HUES6 (cell line): ENCODE measurements at regions not wholly inside any gene's neighbourhood (a gene's known extent, or its start where the extent isn't known, plus 50 kb on each side); places are given as distances from the start of the nearest gene placed in this dataset.

Source experiments
- H3K27ac ChIP-seq: 2 replicates; pipeline ENCODE4 v1.7.0; 2013; ENCODE audit warnings: low read depth, mild to moderate bottlenecking, low read length, inconsistent platforms
- H3K27me3 ChIP-seq: 2 replicates; pipeline ENCODE4 v1.6.1; 2013; ENCODE audit warnings: low read length; ENCODE audit not compliant: control insufficient read depth, insufficient read depth
- H3K36me3 ChIP-seq: 2 replicates; pipeline ENCODE4 v1.6.1; 2013; ENCODE audit warnings: low read length; ENCODE audit not compliant: control insufficient read depth, insufficient read depth
- H3K4me1 ChIP-seq: 2 replicates; pipeline ENCODE4 v1.6.1; 2013; ENCODE audit warnings: low read length; ENCODE audit not compliant: control insufficient read depth, insufficient read depth
- H3K4me3 ChIP-seq: 2 replicates; pipeline ENCODE4 v1.5.1; 2013; ENCODE audit warnings: low read depth, low read length
- H3K9ac ChIP-seq: one replicate; pipeline ENCODE4 v1.6.1; 2013; ENCODE audit warnings: mild to moderate bottlenecking, low read length
- H3K9me3 ChIP-seq: 2 replicates; pipeline ENCODE4 v1.6.1; 2013; ENCODE audit warnings: low read depth, low read length; ENCODE audit not compliant: control insufficient read depth, insufficient read depth

DNA sequence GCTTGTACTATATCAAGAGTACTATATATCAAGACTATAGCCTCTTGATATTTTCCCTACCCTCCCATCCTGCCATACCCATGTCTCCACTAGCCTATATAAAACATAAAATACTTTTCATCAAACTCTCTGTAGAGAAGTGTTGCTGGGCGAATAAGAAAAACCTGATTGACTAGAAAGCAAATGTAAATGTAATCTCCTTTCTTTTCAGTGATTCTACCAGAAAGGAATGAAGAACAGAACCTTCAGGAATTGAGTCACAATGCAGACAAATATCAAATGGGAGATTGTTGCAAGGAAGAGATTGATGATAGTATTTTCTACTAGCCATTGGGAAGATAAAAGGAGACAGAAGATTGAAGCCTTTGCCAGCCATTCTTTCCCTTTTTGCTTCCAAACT, 89.2 kb downstream of the KCNRG start:
- no peak overlapping the region for H3K4me3 ChIP-seq
- 0 out of 2 replicates have a peak, but pooled peaks cover 4% of the 10 kb centered on the region for H3K9me3 ChIP-seq
- H3K9ac ChIP-seq: no peak overlapping the region
- peaks cover 22% of the 10 kb centered on the region for H3K4me1 ChIP-seq
- H3K27ac ChIP-seq: no peak overlapping the region
- H3K36me3 ChIP-seq: 0 out of 2 replicates have a peak, but pooled peaks cover 1% of the 10 kb centered on the region
- H3K27me3 ChIP-seq: no peaks in the 10 kb centered on the region

DNA sequence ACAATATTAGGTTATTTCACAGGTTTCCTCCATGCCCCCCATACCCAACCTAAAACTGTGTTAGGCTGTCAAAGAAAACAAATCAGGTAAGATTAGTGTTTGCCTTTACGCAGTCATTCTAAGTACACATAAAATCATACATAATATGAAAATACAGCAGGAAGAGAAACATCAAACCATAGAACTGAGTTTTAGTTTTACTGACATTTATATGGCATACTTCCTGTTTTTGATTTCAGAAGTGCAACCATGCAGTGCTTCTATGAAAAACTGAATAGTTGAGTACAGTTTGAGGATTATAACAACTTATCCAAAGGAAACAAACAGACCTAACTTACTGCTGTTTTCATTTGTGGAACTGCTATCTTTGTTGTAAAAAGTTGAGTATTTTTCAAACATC, 91.3 kb downstream of the KCNRG start:
- no peaks in the 10 kb centered on the region for H3K9me3 ChIP-seq
- peaks cover 22% of the 10 kb centered on the region for H3K4me1 ChIP-seq
- H3K9ac ChIP-seq: no peak overlapping the region
- H3K4me3 ChIP-seq: no peak overlapping the region
- no peak overlapping the region for H3K27ac ChIP-seq
- no peaks in the 10 kb centered on the region for H3K27me3 ChIP-seq
- no peaks in the 10 kb centered on the region for H3K36me3 ChIP-seq

DNA sequence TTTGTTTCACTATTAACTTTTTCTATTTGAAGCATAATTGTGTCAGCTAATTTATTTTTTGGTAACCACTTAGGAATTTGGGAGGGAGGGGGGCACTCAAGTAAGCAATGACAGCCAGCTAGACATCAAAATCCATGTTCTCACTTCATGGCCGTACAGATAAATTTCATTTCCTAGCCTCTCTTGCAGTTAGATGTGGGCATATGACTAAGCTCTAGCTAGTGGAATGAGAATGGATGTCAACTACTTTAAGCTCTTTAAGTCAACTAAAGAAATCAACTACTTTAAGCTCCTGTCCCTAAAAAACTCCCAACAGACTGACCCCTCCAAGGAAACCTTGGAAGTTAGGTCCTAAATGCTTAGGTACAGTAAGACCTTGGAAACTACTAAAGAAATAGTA, 92.0 kb downstream of the KCNRG start:
- H3K9ac ChIP-seq: no peak overlapping the region
- H3K4me3 ChIP-seq: no peak overlapping the region
- H3K4me1 ChIP-seq: peaks cover 22% of the 10 kb centered on the region
- no peaks in the 10 kb centered on the region for H3K9me3 ChIP-seq
- no peaks in the 10 kb centered on the region for H3K27me3 ChIP-seq
- no peaks in the 10 kb centered on the region for H3K36me3 ChIP-seq
- H3K27ac ChIP-seq: no peak overlapping the region

DNA sequence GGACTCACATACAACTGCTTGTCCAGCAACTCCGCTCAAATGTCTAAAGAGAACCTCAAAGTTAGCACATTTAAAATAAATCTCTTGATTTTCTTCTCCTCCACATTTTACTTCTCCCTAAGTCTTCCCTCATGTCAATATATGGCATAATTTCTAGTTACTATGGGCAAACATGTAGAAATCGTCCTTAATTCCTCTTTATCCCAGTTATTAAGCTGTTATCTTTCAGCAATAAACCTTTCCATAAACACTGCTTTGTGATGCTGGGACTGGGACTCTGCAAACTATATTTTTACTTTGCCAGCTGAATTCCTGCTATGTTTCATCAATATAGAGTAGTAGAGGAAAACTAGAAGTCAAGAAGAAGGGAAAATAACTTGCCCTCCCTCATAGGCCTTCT, 99.7 kb downstream of the KCNRG start:
- no peak overlapping the region for H3K27ac ChIP-seq
- no peak overlapping the region for H3K4me3 ChIP-seq
- H3K27me3 ChIP-seq: peaks cover 6% of the 10 kb centered on the region
- no peaks in the 10 kb centered on the region for H3K4me1 ChIP-seq
- H3K9me3 ChIP-seq: no peaks in the 10 kb centered on the region
- H3K36me3 ChIP-seq: no peaks in the 10 kb centered on the region
- no peak overlapping the region for H3K9ac ChIP-seq

DNA sequence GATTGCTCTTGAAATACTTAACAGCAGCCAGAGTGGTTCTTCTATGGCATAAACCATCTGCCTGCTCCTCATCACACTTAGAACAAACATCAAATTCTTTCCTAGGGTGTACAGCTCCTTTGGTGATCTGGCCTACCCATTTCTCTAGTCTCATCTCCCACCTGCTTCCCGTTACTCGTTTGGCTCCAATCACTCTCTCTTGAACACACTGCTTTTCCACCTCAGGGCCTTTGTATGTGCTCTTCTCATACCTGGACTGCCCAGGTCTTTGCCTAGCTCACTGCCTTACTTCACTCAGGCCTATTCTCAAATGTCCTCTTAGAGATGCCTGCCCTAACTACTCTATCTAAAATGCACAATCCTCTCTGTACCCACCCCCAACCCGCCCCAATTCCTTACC, 100.5 kb downstream of the KCNRG start:
- peaks cover 14% of the 10 kb centered on the region for H3K27me3 ChIP-seq
- H3K36me3 ChIP-seq: no peaks in the 10 kb centered on the region
- H3K27ac ChIP-seq: no peak overlapping the region
- H3K4me3 ChIP-seq: no peak overlapping the region
- no peak overlapping the region for H3K9ac ChIP-seq
- H3K4me1 ChIP-seq: no peaks in the 10 kb centered on the region
- no peaks in the 10 kb centered on the region for H3K9me3 ChIP-seq

DNA sequence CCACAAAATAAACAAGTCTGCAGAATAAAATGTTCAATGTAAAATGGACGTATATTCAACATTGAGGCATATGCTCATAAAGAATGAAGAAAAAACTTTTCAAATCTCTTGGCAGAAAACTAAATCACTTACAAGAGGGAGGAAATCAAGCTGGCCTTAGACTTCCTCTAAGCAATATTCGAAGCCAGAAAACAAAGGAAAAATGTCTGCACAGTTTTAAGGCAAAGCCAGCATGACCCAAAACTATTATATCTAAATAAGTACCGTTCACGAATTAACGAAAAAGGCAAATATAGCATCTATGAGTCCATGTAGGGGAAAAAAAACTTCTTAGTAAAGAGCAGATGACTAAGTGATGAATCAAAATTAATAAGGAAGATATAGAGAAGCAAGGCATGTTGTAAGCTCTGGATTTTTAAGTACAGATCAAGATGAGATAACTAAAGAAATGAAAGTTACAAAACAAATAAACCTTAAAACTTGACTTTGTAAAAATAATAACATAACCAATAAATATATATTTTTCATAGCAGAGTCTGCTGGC, 101.3 kb downstream of the KCNRG start:
- Histone ChIP-seq H3K36me3 (no peaks in the 10 kb centered on the region), H3K9ac (no peak overlapping the region), H3K27ac (no peak overlapping the region), H3K4me3 (no peak overlapping the region), H3K27me3 (peaks cover 22% of the 10 kb centered on the region), H3K4me1 (peaks cover under 1% of the 10 kb centered on the region; the same call in 1 of the 2 replicates), H3K9me3 (no peaks in the 10 kb centered on the region)

DNA sequence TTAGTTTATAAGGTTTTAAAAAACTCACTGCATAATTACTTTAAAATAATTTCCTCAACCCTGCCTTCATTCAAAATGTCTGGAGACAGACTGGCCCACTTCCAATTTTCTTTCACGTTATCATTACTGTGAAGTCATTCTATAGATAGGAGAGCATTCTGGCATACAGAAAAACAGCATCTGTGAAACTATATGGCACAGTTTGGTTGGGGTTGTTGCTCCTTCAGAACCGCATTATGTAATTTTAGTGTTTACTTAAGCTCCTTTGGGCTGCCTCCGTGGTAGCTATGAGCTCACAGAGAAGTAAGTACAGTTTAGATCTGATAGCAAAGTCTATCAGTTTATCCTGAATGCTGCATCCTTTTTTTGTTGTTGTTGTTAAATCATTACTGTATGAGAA, 104.3 kb downstream of the KCNRG start:
- Histone ChIP-seq H3K9ac (no peak overlapping the region), H3K4me3 (no peak overlapping the region), H3K36me3 (no peaks in the 10 kb centered on the region), H3K4me1 (peaks cover 22% of the 10 kb centered on the region), H3K27me3 (peaks cover 46% of the 10 kb centered on the region), H3K9me3 (no peaks in the 10 kb centered on the region), H3K27ac (no peak overlapping the region)

DNA sequence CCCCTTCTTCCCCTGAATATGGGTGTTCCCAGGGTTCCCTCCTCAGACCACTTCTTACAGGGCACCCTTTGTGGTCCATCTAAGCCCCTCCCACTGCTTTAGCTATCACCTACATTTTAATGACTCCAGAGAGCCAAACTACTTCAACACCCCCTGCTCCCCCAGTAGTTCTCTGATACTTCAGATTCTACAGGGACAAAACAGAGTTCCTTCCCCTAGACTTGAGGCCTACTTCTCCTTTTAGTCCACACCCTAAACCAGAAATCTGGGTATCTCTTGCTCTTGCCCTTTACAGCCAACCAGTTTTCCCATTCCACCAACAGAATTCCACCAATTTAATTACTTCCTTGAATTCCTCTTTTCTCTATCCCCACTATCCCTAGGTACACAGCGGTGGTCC, 107.2 kb downstream of the KCNRG start:
- Histone ChIP-seq H3K27ac (no peak overlapping the region), H3K36me3 (no peaks in the 10 kb centered on the region), H3K9me3 (no peaks in the 10 kb centered on the region), H3K9ac (no peak overlapping the region), H3K4me3 (no peak overlapping the region), H3K4me1 (peaks cover 33% of the 10 kb centered on the region), H3K27me3 (peaks cover 71% of the 10 kb centered on the region)

DNA sequence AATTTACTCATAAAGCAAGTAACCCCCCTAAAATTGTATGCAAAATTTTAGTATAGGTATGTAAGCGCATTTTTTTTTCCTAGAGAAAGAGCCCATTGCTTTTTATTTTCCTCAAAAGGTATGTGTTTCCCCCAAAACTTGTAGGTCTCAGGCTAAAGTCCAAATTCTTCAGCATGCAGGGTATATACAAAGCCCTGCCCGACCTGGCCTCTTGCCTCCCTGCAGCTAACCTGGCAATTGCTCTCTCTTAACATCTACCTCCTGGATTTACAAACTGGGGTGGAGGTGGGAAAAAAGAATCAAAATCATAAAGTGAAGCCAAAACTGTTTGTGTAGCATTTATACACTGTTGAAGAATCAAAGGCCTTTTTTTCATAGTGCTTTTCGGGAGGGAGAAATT, 107.8 kb downstream of the KCNRG start:
- Histone ChIP-seq H3K9me3 (no peaks in the 10 kb centered on the region), H3K4me1 (peaks cover 35% of the 10 kb centered on the region), H3K27ac (no peak overlapping the region), H3K27me3 (peaks cover 76% of the 10 kb centered on the region), H3K9ac (no peak overlapping the region), H3K4me3 (peak overlapping the region; percentile 88), H3K36me3 (no peaks in the 10 kb centered on the region)

DNA sequence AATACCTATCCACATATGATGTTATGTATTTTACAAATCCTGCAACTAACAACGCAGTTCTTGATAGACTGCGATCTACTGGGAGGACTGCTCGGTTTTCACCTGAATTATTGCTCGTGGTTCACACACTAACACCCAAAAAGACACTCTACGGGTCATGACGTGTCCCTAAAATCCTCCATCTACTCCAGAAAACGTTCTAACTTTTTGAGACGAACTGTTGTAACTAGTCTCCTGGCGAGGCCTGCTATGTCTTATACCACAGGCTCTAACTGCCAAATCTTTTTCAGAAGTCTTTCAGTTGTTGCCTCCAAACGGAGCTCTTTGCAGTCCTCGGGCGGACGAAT, 108.2 kb downstream of the KCNRG start:
- H3K9ac ChIP-seq: peak overlapping the region; percentile 66

DNA sequence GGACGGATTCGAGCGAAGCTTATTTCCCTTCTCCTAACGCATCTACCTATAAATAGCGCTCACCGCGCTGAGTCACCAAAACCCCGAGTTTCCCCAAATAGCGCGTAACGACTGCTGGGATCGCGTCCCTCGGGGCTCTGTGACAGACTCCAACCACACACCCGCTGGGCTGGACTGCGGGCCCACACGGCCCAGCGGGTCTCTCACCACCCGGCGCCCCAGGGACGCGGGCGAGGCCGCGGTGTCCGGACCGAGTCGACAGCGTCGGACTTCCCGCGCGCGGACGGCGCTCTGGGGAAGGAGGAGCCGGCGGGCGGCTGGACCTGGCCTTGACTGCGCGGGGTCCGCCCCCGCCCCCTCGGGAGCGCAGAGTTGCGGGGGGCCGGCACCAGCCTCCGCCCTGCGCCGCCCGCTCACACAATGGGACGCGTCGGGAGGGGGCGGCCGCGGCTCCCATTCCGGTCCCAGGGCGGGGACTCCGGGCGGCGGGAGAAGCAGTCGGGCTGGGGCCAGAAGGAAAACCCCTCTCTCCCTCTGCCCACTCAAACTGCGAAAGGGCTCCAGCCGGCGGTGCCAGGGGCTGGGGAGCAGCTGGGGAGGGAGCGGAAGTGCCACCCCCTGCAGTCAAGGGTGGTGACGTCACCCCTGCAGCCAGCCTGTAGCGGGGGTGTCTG, 108.8 kb downstream of the KCNRG start:
- Histone ChIP-seq H3K4me1 (peaks cover 43% of the 10 kb centered on the region), H3K27me3 (peaks cover 86% of the 10 kb centered on the region), H3K9ac (peak overlapping the region; percentile 66), H3K27ac (no peak overlapping the region; the same call in 1 of the 2 replicates), H3K9me3 (no peaks in the 10 kb centered on the region), H3K4me3 (peak overlapping the region; percentile 88), H3K36me3 (no peaks in the 10 kb centered on the region)

More for the DNA sequence above, 108.2 kb downstream of the KCNRG start:
- Histone ChIP-seq H3K27ac (no peak overlapping the region), H3K27me3 (peaks cover 81% of the 10 kb centered on the region), H3K4me3 (peak overlapping the region; percentile 88), H3K4me1 (peaks cover 39% of the 10 kb centered on the region), H3K9me3 (no peaks in the 10 kb centered on the region), H3K36me3 (no peaks in the 10 kb centered on the region)
